Endodermal cell (in vitro differentiated cells): ENCODE measurements at regions not wholly inside any gene's neighbourhood (a gene's known extent, or its start where the extent isn't known, plus 50 kb on each side); places are given as distances from the start of the nearest gene placed in this dataset.

Experiments used
- DNase-seq: peaks from one replicate; pipeline ENCODE4 v3.0.0-alpha.2; 2017
- H3K27ac ChIP-seq: 2 replicates; pipeline ENCODE4 v1.5.1; 2013; ENCODE audit warnings: mild to moderate bottlenecking, low read depth, low read length, moderate library complexity
- H3K27me3 ChIP-seq: 2 replicates; pipeline ENCODE4 v1.6.1; 2013; ENCODE audit warnings: mild to moderate bottlenecking, low read length, moderate library complexity; ENCODE audit not compliant: insufficient read depth, control insufficient read depth, poor library complexity, severe bottlenecking
- H3K36me3 ChIP-seq: 2 replicates; pipeline ENCODE4 v1.7.0; 2013; ENCODE audit warnings: mild to moderate bottlenecking, low read length, moderate library complexity; ENCODE audit not compliant: control insufficient read depth, insufficient read depth
- H3K4me1 ChIP-seq: one replicate; pipeline ENCODE4 v1.7.0; 2013; ENCODE audit warnings: low read length; ENCODE audit not compliant: control insufficient read depth, insufficient read depth
- H3K4me3 ChIP-seq: 2 replicates; pipeline ENCODE4 v1.5.1; 2013; ENCODE audit warnings: mild to moderate bottlenecking, low read length, moderate library complexity
- H3K9ac ChIP-seq: 2 replicates; pipeline ENCODE4 v1.6.1; 2013; ENCODE audit warnings: mild to moderate bottlenecking, low read length, moderate library complexity; ENCODE audit not compliant: poor library complexity, severe bottlenecking; ENCODE audit errors: extremely low read depth
- H3K9me3 ChIP-seq: 2 replicates; pipeline ENCODE4 v1.6.1; 2013; ENCODE audit warnings: mild to moderate bottlenecking, low read length, moderate library complexity; ENCODE audit not compliant: control insufficient read depth
- H3K27ac Mint-ChIP-seq: 2 replicates; pipeline ENCODE4 v1.8.0; 2020; ENCODE audit warnings: mixed read lengths
- H3K27me3 Mint-ChIP-seq: 2 replicates; pipeline ENCODE4 v1.8.0; 2021; ENCODE audit warnings: mild to moderate bottlenecking, mixed read lengths; ENCODE audit not compliant: insufficient read depth
- H3K36me3 Mint-ChIP-seq: 2 replicates; pipeline ENCODE4 v1.8.0; 2020; ENCODE audit warnings: low read depth, mixed read lengths
- H3K4me1 Mint-ChIP-seq: 2 replicates; pipeline ENCODE4 v1.8.0; 2020; ENCODE audit warnings: mixed read lengths
- H3K4me3 Mint-ChIP-seq: 2 replicates; pipeline ENCODE4 v1.8.0; 2020; ENCODE audit warnings: mild to moderate bottlenecking, moderate library complexity, mixed read lengths
- H3K9me3 Mint-ChIP-seq: 2 replicates; pipeline ENCODE4 v1.8.0; 2020; ENCODE audit warnings: mild to moderate bottlenecking, mixed read lengths
- CTCF ChIP-seq: fragments of 200-600 bp; sonication (generic); conservative IDR thresholded peaks from 2 replicates; pipeline ENCODE4 v1.5.0; 2021; ENCODE audit warnings: antibody characterized with exemption, mild to moderate bottlenecking
- WGBS, 2 experiments: methylation state at CpG; one replicate each; pipeline versions ENCODE4 v1.1.5 to v1.1.7; 2013; ENCODE audit warnings: missing lambda C conversion rate in 2 of 2, mixed read lengths in 1 of 2; ENCODE audit not compliant: insufficient coverage in 1 of 2, insufficient read length in 1 of 2; 5-methylcytosine and 5-hydroxymethylcytosine counted together

- peaks cover 3% of the 10 kb centered on the region for H3K9me3 Mint-ChIP-seq
- WGBS, 2 experiments = 100% methylated on average over 1 to 2 of the region's 2 CpGs
- H3K27me3 Mint-ChIP-seq = no peaks in the 10 kb centered on the region
- Histone ChIP-seq H3K36me3 (peaks cover 10% of the 10 kb centered on the region), H3K27me3 (no peaks in the 10 kb centered on the region), H3K4me3 (no peak overlapping the region), H3K27ac (peak overlapping the region; percentile 94), H3K4me1 (peaks cover 9% of the 10 kb centered on the region), H3K9me3 (peaks cover 6% of the 10 kb centered on the region), H3K9ac (no peak overlapping the region)
- no peak overlapping the region for H3K4me3 Mint-ChIP-seq
- no peak overlapping the region for H3K27ac Mint-ChIP-seq
- TF ChIP-seq CTCF = no peak
- peaks cover 17% of the 10 kb centered on the region for H3K36me3 Mint-ChIP-seq
- no peak for DNase-seq
- peaks cover 30% of the 10 kb centered on the region for H3K4me1 Mint-ChIP-seq
Measured at GRCh38 chr5:124606093-124606492, 140.3 kb downstream of the ZNF608 start.

GRCh38 chr5:124605541-124605940, 140.9 kb downstream of the ZNF608 start:
- peak overlapping the region; percentile 94 for H3K27ac ChIP-seq

GRCh38 chr5:124604419-124604818, 142.0 kb downstream of the ZNF608 start:
- H3K27me3 ChIP-seq = no peaks in the 10 kb centered on the region
- Mint-ChIP-seq H3K36me3 (peaks cover 13% of the 10 kb centered on the region), H3K4me3 (no peak overlapping the region), H3K9me3 (no peaks in the 10 kb centered on the region), H3K27ac (no peak overlapping the region), H3K4me1 (peaks cover 33% of the 10 kb centered on the region), H3K27me3 (no peaks in the 10 kb centered on the region)
- H3K4me3 ChIP-seq = no peak overlapping the region
- peak overlapping the region; percentile 26 for H3K27ac ChIP-seq
- H3K9me3 ChIP-seq = peaks cover 6% of the 10 kb centered on the region
- H3K4me1 ChIP-seq = peaks cover 15% of the 10 kb centered on the region
- DNase-seq = no peak
- H3K36me3 ChIP-seq = peaks cover 10% of the 10 kb centered on the region
- 63 to 82% methylated on average over 1 to 4 of the region's 4 CpGs for WGBS, 2 experiments
- TF ChIP-seq CTCF = no peak
- no peak overlapping the region for H3K9ac ChIP-seq

More at GRCh38 chr5:124605541-124605940, 140.9 kb downstream of the ZNF608 start:
- H3K9me3 Mint-ChIP-seq = no peaks in the 10 kb centered on the region
- Histone ChIP-seq H3K9me3 (peaks cover 6% of the 10 kb centered on the region), H3K4me3 (no peak overlapping the region), H3K27me3 (no peaks in the 10 kb centered on the region), H3K36me3 (peaks cover 10% of the 10 kb centered on the region), H3K9ac (no peak overlapping the region), H3K4me1 (peaks cover 9% of the 10 kb centered on the region)
- peak; percentile 44 for DNase-seq
- no peak overlapping the region for H3K27ac Mint-ChIP-seq
- H3K27me3 Mint-ChIP-seq = no peaks in the 10 kb centered on the region
- no peak for TF ChIP-seq CTCF
- WGBS, 2 experiments = 40 to 85% methylated on average over 4 of the region's 4 CpGs
- H3K36me3 Mint-ChIP-seq = peaks cover 13% of the 10 kb centered on the region
- no peak overlapping the region for H3K4me3 Mint-ChIP-seq
- H3K4me1 Mint-ChIP-seq = peaks cover 30% of the 10 kb centered on the region
